HG02885 (cell line): ENCODE measurements at regions not wholly inside any gene's neighbourhood (a gene's known extent, or its start where the extent isn't known, plus 50 kb on each side); places are given as distances from the start of the nearest gene placed in this dataset.

ENCODE experiments used
- ATAC-seq: cut with Tn5 transposase; IDR thresholded peaks from one replicate; pipeline ENCODE4 v1.9.1; 2021; ENCODE audit warnings: mild to moderate bottlenecking; ENCODE audit not compliant: unreplicated experiment, poor library complexity

DNA sequence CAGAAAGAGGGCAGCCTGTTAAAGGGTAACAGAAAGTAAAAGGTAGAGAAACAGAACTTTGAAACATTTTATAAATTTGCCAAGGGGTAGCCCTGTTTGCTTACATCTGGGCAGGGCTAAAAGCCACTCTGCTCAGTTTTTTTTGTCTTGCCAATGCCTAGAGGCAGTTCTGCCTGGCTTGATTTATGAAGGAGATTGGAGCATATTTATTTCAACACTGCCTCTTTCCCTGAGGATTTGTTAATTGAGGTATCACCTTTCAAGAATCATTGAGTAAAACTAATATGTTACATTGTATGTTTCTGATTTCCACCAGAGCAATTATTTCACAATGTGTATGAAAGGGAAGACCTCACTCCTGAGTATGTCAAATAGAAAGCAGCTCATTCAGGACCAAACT is 160.8 kb downstream of the GXYLT1 start:
- no peak for ATAC-seq

DNA sequence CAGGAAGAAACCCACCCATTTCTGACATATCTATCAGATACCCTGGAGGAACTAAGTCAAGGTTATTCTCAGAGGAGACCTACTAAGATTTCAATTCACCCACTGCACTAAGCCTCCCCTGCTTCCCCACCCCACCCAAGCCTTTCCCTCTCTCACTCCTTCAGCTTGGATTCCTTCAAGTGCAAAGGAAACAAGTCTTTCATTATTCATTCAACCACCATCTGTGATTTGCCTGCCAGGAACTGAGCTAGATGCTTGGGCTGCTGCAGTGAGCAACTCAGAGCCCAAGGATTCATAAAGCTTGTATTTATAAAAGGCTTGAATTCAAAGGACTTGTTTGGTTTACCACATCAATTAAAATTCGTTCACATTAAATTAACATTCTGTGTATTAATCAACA is 161.3 kb downstream of the GXYLT1 start:
- no peak for ATAC-seq

DNA sequence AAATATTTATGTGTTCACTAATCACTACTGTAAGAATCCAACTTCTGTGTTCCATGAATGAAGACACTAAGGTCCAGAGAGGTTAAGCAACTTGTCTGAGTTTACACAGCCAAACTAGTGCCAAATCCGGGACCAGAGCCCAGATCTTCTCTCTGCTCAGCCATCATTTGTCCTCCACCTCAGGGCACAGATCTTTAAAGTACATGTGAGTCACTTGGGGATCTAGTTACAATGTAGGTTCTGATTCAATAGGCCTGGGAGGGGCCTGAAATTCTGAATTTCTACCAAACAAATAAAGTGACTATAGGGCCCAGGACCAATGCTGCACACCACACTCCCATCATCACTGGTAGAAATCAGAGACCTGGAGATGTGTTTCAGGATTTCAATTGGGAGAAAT is 162.9 kb downstream of the GXYLT1 start:
- no peak for ATAC-seq

DNA sequence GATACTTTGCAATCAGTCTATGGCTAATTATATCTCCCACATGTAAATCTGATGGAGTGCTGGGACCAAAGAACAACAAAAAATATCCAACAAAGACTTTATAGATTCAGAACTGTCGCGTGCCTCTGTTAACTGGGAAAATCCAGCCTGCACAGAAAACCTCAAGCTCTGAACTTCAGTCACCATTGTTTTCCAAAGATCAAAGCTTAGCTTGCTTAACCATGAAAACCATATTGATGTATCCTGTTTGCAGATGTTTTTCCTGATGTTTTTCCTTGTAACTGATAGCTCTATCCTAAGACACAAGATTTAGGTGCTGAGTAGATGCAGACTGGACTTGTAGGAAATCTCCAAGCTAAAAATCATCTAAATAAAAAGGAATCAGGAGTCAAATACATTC is 163.7 kb downstream of the GXYLT1 start:
- no peak for ATAC-seq

DNA sequence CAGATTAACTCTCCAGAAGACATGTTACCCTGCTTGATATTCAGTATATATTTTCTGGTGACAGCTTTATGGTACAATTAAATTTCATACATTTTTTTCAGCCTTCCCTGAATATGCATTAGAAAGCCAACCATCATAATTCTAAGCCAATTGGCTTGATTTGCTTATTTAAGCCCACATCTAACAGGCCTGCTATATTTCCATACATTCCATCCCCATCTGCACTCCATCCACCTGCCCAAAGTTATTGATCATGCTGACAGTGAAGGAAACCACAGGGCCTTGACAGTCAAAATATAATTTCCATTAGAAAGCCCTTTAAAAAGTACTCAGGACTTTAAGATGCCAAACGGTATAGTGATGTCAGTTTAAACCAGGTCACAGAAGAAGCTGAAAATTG is 164.3 kb downstream of the GXYLT1 start:
- no peak for ATAC-seq

DNA sequence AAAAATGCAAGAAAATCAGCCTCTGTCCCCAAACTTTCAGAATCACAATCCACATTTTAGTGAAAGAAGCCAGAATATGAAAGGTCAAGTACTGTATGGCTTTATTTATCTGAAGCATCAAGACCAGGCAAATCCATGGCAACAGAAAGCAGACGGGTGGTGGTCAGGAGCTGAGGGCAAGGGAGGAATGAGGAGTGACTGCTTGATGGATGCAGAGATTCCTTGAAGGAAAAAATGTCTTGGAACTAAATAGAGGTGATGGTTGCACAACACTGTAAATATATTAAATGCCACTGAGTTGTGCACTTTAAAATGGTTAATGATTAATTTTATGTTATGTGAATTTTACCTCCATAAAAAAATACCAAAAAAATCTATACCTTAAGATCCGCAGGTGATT is 165.1 kb downstream of the GXYLT1 start:
- ATAC-seq = no peak

DNA sequence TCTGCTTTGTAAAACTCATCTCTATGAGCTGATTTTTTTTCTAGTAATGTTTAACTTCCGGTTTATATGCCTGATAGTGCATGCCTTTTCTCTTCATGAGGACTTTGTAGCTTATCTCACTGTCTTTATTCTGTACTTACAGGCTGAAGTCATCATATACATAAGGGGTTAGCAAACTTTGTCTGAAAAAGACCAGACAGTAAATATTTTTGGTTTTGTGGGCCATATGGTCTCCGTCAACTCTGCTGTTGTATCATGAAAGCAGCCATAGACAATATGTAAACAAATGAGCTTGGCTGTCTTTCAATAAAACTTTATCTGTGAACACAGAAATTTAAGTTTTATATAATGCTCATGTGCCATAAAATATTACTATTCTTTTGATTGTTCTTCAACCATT is 172.1 kb downstream of the GXYLT1 start:
- no peak for ATAC-seq

DNA sequence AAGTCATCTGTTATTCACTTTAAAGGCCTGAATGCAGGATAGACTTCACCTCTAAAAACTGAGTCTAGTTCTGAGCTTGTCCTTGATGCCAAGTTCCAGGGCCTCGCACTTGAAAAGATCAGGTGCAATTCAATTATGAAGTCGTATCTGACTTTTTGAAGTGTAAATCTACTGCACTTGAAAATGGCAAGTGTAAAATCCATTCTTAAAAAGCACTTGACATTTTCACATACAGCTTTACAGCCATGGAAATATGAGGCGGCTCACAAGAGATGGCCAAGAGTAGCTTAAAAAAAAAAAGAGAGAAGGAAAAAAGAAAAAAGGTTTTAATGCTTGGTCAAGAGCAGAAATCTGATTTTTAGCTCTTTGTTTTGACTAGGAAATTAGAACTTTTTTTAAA is 172.5 kb downstream of the GXYLT1 start:
- no peak for ATAC-seq

DNA sequence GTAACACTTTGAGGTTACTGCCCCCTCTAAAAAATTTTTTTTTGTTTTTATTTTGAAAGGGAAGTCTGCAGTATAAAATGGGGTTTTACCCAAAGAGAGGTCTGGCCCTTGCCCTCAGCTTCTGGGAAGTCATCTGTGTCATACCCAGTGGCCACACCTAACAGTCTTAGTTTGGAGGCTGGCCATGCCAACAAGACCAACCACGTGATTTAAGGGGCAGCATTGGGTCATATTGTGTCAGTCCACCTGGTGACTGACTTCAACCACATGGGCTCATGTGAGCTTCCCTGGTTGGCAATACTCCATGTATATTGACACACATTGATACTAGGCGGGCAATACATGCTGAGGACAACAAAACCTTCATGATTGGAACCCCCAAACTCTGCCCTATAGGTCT is 173.9 kb downstream of the GXYLT1 start:
- ATAC-seq = no peak

DNA sequence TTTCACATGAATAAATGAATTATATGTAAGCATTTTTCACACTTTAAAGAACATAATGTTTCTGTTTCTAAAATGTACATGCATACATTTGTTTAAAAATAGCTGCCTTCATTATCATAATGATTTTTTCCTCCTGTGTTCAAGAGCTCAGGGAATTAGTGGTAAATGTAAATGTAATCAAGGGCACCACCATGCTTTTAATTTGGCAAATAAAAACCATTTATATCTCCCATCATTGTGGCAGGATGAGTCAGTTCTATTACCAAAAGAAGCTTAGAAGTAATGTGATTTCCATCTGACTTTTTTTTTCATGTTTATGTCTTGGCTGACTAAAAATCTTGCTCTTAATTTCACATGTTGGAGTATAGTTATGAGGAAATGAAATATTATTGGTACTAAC is 176.1 kb downstream of the GXYLT1 start:
- no peak for ATAC-seq

DNA sequence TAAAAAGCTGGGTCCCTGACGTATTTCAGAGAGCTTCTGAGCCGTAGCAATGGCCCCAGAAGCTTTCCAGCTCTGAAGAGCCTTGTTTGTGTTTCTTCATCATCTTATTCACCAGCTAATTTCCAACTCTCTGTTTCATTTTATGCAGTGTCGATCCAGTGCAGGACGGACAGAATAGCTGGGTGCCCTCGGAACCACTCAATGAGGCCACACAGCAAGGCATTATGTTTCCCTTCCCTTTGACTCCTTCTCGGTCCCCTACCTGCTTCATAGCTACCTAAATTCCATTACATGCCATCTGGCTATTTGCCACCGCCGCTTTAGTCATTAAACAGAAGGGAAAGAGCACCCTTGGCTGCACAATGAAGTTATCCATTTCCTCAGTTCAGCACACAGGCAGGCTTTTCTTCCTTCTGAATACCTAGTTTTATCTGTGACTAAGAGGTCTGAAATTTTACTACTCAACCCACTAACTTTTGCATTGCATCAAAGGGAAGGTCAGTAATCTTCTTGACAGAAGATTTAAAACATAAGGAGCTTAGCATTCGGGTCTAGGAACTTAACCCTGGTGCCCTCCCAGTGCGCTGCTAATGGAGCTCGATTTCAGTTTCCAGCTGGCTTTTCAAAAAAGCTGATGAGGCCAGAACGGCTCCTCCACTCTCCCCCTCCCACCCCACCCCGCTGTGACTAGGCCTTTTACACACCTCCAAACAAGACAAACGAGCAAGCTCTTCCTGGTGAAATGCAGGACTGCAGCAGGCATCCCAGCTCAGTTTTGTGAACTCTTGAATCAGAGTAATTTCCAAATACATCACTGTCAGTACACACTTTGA is 176.8 kb downstream of the GXYLT1 start:
- no peak for ATAC-seq

DNA sequence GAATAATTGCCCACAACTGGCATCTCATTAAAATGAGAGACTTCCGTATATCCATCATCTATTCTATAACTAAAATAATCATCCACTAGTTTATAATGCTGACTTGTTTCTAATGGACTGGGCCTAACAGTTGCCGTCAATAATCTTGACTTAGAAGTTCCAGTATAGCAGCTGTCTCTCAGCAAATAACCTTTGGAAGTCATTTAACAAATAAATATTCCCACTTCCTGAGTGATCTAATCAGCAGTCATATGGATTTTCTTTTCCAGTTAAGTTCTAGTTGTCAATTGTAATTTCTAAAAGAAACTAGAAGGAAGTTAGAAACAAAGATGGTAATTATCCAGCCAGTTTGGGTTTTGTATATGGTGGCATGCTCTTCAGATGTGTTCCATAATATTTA is 177.8 kb downstream of the GXYLT1 start:
- ATAC-seq = no peak

DNA sequence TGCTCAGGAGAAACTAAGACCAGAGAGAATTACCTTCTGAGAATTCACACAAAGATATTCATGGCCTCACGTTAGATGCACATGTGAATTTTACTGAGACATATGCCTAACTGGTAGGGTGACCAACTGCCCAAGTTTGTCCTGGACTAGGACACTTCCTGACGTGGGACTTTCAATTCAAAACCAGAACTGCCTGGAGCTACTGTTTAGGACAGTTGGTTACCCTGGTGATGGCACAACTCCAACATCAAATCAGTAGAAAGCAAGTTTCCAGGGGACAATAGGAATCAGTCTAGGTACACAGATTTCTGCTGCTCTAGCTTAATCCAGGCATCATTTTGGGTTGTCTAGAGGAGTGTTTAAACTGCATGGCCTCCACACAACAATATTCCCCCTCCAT is 178.7 kb downstream of the GXYLT1 start:
- no peak for ATAC-seq

DNA sequence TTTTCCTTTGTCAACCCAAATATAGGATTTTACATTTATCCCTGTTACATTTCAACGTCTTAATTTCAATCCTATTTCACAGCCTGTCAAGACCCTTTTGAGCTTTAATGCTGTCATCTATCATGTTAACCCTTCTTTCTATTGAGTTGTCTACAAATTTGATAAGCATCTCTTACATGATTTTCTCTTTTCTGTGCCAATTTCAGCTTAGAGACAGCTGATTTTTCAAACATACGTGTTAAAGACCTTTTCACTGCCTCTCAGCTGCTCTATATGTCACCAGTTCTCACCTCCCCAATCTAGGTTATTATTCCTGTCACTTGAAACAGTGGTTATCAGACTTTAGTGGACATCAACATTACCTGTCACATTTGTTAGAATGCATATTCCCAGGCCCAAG is 181.3 kb downstream of the GXYLT1 start:
- no peak for ATAC-seq

DNA sequence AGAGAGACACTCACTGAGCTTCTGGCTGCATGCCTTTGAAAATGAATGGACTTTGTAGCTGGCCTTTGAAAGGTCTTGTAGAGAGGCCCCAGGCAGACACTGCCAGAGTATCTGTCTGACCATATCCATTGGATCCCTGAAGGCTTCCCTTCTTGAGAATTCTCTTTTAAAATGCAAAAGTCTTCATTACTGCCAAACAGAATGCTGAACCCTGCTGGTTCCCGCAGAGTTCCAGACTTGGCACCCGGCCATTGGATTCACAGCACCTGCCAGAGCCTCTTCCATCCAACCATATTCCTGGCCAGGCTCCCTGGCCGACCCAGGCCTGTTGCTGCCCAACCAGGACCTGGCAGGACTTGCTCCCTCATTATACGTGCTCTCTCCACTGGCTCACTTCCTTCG is 182.5 kb downstream of the GXYLT1 start:
- ATAC-seq = no peak

DNA sequence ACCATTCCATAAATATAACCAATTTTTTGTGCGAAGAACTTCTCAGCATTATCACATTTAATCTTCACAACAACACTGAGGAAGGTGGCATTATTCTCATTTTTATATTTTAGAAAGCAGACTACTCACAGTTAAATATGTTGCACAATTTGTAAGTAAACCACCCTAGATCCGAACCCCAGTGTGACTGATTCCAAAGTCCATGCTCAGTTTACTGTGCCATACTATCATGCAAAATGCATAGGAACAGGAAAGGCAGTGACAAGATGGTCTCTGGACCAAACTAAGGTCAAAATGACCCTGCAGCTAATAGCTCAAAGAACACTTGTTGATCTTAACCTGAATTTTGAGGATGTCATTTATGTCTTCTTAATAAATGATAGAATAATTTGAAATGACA is 185.4 kb downstream of the GXYLT1 start:
- ATAC-seq = no peak

DNA sequence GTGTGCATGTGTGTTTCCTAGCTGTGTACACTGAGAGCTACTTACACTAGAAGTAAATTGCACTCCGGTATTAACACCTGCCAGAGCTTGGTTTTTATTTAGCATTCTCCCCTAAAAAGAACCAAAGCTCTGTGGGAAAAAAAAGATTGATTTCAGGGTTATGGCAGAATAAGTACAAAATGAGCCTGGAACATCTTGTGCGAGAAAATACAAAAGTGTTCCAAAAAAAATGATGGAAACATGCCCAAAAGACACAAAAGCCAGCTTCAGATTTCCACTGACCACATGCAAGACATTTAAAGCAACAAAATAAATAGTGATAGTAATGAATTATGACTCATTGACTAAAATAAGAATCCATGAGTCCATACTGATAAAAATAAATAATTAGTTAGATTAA is 188.3 kb downstream of the GXYLT1 start:
- ATAC-seq = no peak

DNA sequence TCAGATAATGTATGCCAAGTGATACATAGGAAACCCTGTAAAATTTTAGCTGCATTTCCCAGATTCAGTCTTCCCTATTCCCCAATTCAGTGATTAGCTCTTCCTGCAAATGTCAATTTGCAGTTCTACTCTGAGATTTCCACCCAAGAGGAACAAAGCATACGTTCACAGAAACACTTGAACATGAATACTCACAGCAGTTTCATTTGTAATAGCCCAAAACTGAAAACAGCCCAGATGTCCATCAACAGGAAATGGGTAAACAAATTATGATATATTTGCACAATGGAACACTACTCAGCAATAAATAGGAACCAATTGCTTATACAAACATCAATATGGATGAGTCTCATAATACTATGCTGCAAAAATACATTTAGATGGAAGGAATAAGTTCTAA is 194.2 kb downstream of the GXYLT1 start:
- ATAC-seq = peak; percentile 65

DNA sequence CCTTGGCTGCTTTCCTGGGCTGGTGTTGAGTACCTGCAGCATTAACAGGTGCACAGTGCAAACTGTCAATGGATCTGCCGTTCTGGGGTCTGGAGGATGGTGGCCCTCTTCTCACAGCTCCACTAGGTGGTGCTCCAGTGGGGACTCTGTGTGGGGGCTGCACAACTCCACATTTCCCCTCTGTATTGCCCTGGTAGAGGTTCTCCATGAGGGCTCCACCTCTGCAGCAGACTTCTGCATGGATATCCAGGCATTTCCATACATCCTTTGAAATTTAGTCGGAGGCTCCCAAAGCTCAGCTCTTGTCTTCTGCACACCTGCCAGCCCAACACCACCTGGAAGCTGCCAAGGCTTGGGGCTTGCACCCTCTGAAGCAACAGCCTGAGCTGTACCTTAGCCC is 198.6 kb downstream of the GXYLT1 start:
- ATAC-seq = no peak

DNA sequence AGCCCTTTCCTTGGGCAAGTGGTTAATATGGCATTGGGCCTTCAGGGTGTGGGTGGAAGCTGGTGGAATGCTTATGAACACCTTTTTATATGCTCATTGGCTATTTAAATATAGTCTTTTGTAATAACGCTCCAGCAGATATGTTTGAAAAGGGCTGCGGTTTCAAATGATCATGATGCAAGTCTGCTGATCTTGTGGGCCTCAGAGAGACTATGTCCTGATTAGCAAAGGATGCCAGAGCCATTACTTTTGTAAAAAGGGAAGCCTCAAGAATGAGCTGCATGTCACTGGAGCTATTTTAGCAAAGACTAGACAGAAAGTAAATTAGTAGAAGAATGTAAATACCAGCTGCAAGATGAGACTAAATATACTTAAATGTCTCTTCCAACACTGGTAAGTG is 200.5 kb downstream of the GXYLT1 start:
- ATAC-seq = no peak

DNA sequence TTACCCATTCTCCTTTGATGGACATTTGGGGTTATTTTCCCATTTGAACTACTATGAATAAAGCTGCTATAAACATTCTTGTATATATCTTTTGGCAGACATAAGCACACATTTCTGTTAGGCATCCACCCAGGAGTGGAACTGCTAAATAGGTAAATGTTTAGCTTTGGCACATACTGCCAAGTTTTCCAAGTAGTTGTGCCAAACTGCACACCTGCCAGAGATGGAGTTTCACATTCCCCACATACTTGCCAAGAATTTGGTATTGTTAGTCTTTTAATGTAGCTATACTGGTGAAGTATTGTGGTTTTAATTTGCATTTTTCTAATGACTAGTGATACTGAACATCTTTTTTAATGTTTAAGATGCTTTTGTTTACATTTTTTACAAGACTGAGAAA is 201.0 kb downstream of the GXYLT1 start:
- no peak for ATAC-seq

DNA sequence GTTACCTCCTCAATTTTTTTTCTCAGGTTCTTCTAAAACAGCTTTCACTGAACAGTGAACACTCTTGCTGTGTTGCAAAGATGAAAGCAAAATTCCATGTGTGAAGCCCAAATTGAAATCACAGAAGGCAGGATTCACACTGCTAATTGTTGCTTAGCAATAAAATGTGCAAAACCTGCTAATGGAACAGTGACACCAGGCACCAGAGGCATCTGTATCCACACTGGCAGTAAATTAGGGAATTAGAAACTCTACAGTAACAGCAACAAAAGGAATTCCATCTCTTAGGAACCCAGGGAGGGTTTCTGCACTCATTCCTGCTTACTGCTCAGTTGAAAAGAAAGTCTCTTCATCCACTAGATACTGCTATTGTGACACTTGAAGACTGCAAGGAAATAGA is 202.3 kb downstream of the GXYLT1 start:
- no peak for ATAC-seq

DNA sequence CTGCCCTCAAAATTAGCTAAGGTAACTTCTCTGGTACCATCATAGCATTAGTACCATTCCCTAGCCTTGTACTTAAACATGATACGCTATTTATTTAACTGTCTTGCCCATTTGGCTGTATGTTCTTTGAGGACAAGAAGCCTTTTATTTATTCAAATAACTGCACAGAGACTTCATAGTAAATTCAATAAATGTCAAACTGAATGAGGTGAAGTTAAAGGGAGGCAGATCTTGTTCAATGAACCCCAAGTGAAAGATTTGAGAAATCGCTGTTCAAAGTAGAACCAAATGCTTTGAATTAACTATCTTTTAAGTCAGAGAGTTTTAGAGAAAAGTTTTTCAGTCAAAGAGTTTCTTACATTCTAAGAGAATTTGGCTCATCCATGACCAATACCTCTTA is 203.6 kb downstream of the GXYLT1 start:
- no peak for ATAC-seq
